ENCODE measurements at regions not wholly inside any gene's neighbourhood (a gene's known extent, or its start where the extent isn't known, plus 50 kb on each side); places are given as distances from the start of the nearest gene placed in this dataset.

- no peak for TF ChIP-seq EZH2phosphoT487 (IDR thresholded peaks at IDR 0.05; ENCODE audit: low read length)
- no peak for TF ChIP-seq EZH2 (optimal IDR thresholded peaks at IDR 0.05; ENCODE audit: low read depth, low read length)
- TF ChIP-seq, protein P1, sequence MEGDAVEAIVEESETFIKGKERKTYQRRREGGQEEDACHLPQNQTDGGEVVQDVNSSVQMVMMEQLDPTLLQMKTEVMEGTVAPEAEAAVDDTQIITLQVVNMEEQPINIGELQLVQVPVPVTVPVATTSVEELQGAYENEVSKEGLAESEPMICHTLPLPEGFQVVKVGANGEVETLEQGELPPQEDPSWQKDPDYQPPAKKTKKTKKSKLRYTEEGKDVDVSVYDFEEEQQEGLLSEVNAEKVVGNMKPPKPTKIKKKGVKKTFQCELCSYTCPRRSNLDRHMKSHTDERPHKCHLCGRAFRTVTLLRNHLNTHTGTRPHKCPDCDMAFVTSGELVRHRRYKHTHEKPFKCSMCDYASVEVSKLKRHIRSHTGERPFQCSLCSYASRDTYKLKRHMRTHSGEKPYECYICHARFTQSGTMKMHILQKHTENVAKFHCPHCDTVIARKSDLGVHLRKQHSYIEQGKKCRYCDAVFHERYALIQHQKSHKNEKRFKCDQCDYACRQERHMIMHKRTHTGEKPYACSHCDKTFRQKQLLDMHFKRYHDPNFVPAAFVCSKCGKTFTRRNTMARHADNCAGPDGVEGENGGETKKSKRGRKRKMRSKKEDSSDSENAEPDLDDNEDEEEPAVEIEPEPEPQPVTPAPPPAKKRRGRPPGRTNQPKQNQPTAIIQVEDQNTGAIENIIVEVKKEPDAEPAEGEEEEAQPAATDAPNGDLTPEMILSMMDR (IDR thresholded peaks at IDR 0.05; ENCODE audit: low read length) = no peak
These were observed 256.0 kb downstream of the BCL11A start for GRCh38 chr2:60297296-60298005.

Data from MM.1S (cell line).